WTC11 (cell line): ENCODE measurements at regions not wholly inside any gene's neighbourhood (a gene's known extent, or its start where the extent isn't known, plus 50 kb on each side); places are given as distances from the start of the nearest gene placed in this dataset.

Experiments
- ATAC-seq: fragments of 200-7000 bp; cut with Tn5 transposase; 2 replicates; pipeline ENCODE4 v1.10.0; 2021; ENCODE audit warnings: mild to moderate bottlenecking, moderate library complexity
- CTCF ChIA-PET: fragments of 300-600 bp; sonication (Branson Sonifier 250); formaldehyde crosslinking; loops from one replicate; lab custom pipeline; 2021; ENCODE audit warnings: antibody characterized with exemption; lab: Charles Lee
- POLR2A ChIA-PET: fragments of 350-600 bp; sonication (Branson Sonifier 250); formaldehyde crosslinking; loops from one replicate; lab custom pipeline; 2021; ENCODE audit warnings: antibody characterized with exemption; lab: Charles Lee
- DNase-seq: peaks from one replicate; pipeline ENCODE4 v3.0.0; 2021; ENCODE audit warnings: low spot score
- H3K27ac Mint-ChIP-seq: 2 replicates; pipeline ENCODE4 v1.8.0; 2021; ENCODE audit warnings: mixed read lengths
- H3K27me3 Mint-ChIP-seq: 2 replicates; pipeline ENCODE4 v1.8.0; 2021; ENCODE audit warnings: low read depth, mild to moderate bottlenecking, moderate library complexity, mixed read lengths
- H3K36me3 Mint-ChIP-seq: 2 replicates; pipeline ENCODE4 v1.8.0; 2021; ENCODE audit warnings: mixed read lengths
- H3K4me1 Mint-ChIP-seq: 2 replicates; pipeline ENCODE4 v1.8.0; 2022; ENCODE audit warnings: mixed read lengths
- H3K4me3 Mint-ChIP-seq: 2 replicates; pipeline ENCODE4 v1.8.0; 2021; ENCODE audit warnings: mild to moderate bottlenecking, moderate library complexity, mixed read lengths
- H3K9me3 Mint-ChIP-seq: 2 replicates; pipeline ENCODE4 v1.8.0; 2021; ENCODE audit warnings: mixed read lengths
- EMX1 ChIP-seq: fragments of 250-450 bp; sonication (Bioruptor Pico); IDR thresholded peaks from 2 replicates; pipeline ENCODE4 v1.8.0; 2021; ENCODE audit warnings: mild to moderate bottlenecking
- FOXJ3 ChIP-seq: sonication (generic); formaldehyde crosslinking; IDR thresholded peaks from 2 replicates; pipeline ENCODE4 v1.9.0; 2021; ENCODE audit warnings: missing genetic modification reagents, mild to moderate bottlenecking, borderline replicate concordance
- FOXP1 ChIP-seq: sonication (generic); formaldehyde crosslinking; IDR thresholded peaks from 2 replicates; pipeline ENCODE4 v1.8.0; 2022; ENCODE audit warnings: missing genetic modification reagents, mild to moderate bottlenecking, moderate library complexity, borderline replicate concordance
- HMGA2 ChIP-seq: fragments of 250-450 bp; sonication (Bioruptor Pico); IDR thresholded peaks from 2 replicates; pipeline ENCODE4 v1.4.0; 2021; ENCODE audit warnings: mild to moderate bottlenecking, moderate library complexity
- NFATC4 ChIP-seq: fragments of 250-450 bp; sonication (Bioruptor Pico); IDR thresholded peaks from 2 replicates; pipeline ENCODE4 v1.9.0; 2021; ENCODE audit warnings: mild to moderate bottlenecking
- NR3C1 ChIP-seq: sonication (generic); formaldehyde crosslinking; conservative IDR thresholded peaks from 2 replicates; pipeline ENCODE4 v1.8.1; 2023; ENCODE audit warnings: low read depth, mild to moderate bottlenecking, missing genetic modification reagents
- PRRX2 ChIP-seq: fragments of 250-450 bp; sonication (Bioruptor Pico); IDR thresholded peaks from 2 replicates; pipeline ENCODE4 v1.8.0; 2021; ENCODE audit warnings: mild to moderate bottlenecking
- RORB ChIP-seq: fragments of 250-450 bp; sonication (Bioruptor Pico); IDR thresholded peaks from 2 replicates; pipeline ENCODE4 v1.9.0; 2021; ENCODE audit warnings: mild to moderate bottlenecking
- SMAD3 ChIP-seq: sonication (generic); formaldehyde crosslinking; IDR thresholded peaks from 2 replicates; pipeline ENCODE4 v1.8.0; 2022; ENCODE audit warnings: missing genetic modification reagents, mild to moderate bottlenecking, borderline replicate concordance
- TEAD1 ChIP-seq: sonication (generic); formaldehyde crosslinking; IDR thresholded peaks from 2 replicates; pipeline ENCODE4 v1.8.0; 2022; ENCODE audit warnings: mild to moderate bottlenecking, missing genetic modification reagents
- TP53 ChIP-seq: sonication (generic); formaldehyde crosslinking; IDR thresholded peaks from 2 replicates; pipeline ENCODE4 v1.8.1; 2023; ENCODE audit warnings: mild to moderate bottlenecking, missing genetic modification reagents
- ZNF232 ChIP-seq: sonication (generic); formaldehyde crosslinking; IDR thresholded peaks from 2 replicates; pipeline ENCODE4 v1.8.0; 2022; ENCODE audit warnings: mild to moderate bottlenecking, missing genetic modification reagents
- ZNF317 ChIP-seq: sonication (generic); formaldehyde crosslinking; IDR thresholded peaks from 2 replicates; pipeline ENCODE4 v1.8.1; 2023; ENCODE audit warnings: low read depth, mild to moderate bottlenecking, moderate library complexity, missing genetic modification reagents, borderline replicate concordance
- ZNF396 ChIP-seq: fragments of 250-450 bp; sonication (Bioruptor Pico); IDR thresholded peaks from 2 replicates; pipeline ENCODE4 v1.8.0; 2021; ENCODE audit warnings: mild to moderate bottlenecking, moderate library complexity, borderline replicate concordance
- TF ChIP-seq, protein P1 (sequence below): fragments of 250-450 bp; sonication (Bioruptor Pico); IDR thresholded peaks from 2 replicates; pipeline ENCODE4 v2.1.2; 2022; ENCODE audit warnings: mild to moderate bottlenecking, moderate library complexity
- TF ChIP-seq, protein P2 (sequence below): sonication (generic); formaldehyde crosslinking; conservative IDR thresholded peaks from 2 replicates; pipeline ENCODE4 v1.8.1; 2022; ENCODE audit warnings: mild to moderate bottlenecking, missing genetic modification reagents
- TF ChIP-seq, protein P3 (sequence below): sonication (generic); formaldehyde crosslinking; IDR thresholded peaks from 2 replicates; pipeline ENCODE4 v1.8.0; 2022; ENCODE audit warnings: mild to moderate bottlenecking, missing genetic modification reagents
- TF ChIP-seq, protein P4 (sequence below): sonication (generic); formaldehyde crosslinking; IDR thresholded peaks from 2 replicates; pipeline ENCODE4 v1.8.0; 2023; ENCODE audit warnings: missing genetic modification reagents, mild to moderate bottlenecking, borderline replicate concordance

DNA sequence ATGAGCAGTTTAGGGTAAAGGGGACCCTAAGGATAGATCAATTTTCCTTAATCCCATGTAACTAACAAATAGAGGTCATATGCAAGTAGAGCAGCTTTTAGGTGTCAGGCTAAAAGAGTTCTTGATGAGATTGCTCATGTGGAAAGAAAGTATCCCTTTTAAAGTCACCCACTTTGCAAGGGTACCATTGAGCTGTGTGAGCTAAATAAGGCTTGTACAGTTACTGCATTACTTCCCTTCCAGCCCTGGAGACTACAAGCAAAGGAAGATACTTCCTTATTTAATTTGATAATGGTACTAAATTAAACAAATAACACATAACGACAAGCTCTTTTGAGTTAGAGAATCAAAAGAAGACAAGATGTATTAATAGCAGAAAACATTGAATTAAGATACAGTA, 191.7 kb downstream of the TMX1 start (continued):
- no peak for TF ChIP-seq EMX1
- no peak for TF ChIP-seq NFATC4 (CRISPR knock-in tag)
- TF ChIP-seq SMAD3 (CRISPR knock-in tag) = no peak
- TF ChIP-seq NR3C1 (CRISPR knock-in tag) = no peak
- no peak for TF ChIP-seq RORB (CRISPR knock-in tag)
- TF ChIP-seq, all 79 proteins: peak for 0

DNA sequence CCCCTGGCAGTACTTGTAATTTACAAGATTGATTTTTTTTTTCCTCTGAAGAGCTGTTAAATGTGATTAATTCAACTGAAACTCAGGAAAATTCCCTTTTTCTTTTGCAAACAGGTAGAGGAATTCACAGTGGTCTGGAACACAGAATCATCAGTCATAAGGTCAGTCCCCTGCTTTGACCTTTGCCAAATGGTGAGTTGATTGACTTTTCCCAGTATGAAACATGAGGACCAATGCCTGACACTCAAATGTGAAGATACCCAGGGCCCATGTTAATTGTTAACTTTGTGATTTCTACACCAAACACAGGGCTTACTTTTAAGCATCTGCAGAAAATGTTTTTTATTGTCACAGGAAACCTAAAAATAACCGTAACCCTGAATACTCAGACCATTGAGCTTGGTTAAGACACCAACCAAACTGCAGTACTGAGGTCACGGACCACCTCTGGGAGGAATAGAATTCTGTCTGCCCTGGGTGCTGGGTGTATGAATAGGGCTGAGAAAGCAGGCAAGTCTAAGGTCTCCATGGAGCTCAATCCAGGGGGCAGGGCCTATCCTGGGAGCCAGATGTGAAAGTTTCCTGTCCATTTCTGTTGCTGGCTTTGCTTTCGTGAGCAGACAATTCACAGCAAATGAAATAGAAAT, 192.4 kb downstream of the TMX1 start:
- no peak for DNase-seq
- peaks cover 15% of the 10 kb centered on the region for H3K27me3 Mint-ChIP-seq
- H3K27ac Mint-ChIP-seq = no peak overlapping the region
- H3K36me3 Mint-ChIP-seq = no peaks in the 10 kb centered on the region
- peaks cover 4% of the 10 kb centered on the region for H3K9me3 Mint-ChIP-seq
- CTCF ChIA-PET = interaction anchor here (1.8 kb wide), 1 partner anchor 344 kb away, joined by 11 read pairs; no protein-coding TSS in a partner anchor
- TF ChIP-seq, protein P1, sequence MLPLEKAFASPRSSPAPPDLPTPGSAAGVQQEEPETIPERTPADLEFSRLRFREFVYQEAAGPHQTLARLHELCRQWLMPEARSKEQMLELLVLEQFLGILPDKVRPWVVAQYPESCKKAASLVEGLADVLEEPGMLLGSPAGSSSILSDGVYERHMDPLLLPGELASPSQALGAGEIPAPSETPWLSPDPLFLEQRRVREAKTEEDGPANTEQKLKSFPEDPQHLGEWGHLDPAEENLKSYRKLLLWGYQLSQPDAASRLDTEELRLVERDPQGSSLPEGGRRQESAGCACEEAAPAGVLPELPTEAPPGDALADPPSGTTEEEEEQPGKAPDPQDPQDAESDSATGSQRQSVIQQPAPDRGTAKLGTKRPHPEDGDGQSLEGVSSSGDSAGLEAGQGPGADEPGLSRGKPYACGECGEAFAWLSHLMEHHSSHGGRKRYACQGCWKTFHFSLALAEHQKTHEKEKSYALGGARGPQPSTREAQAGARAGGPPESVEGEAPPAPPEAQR (CRISPR knock-in tag) = no peak
- TF ChIP-seq NR3C1 (CRISPR knock-in tag) = no peak
- no peak for TF ChIP-seq ZNF232 (CRISPR knock-in tag)
- no peak for TF ChIP-seq HMGA2 (CRISPR knock-in tag)
- no peak for TF ChIP-seq FOXP1 (CRISPR knock-in tag)
- TF ChIP-seq FOXJ3 (CRISPR knock-in tag) = no peak
- no peak for TF ChIP-seq ZNF396 (CRISPR knock-in tag)
- TF ChIP-seq, protein P2, sequence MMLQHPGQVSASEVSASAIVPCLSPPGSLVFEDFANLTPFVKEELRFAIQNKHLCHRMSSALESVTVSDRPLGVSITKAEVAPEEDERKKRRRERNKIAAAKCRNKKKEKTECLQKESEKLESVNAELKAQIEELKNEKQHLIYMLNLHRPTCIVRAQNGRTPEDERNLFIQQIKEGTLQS = no peak
- TF ChIP-seq, all 79 proteins: peak for 0
- no peak for ATAC-seq
- peaks cover 16% of the 10 kb centered on the region for H3K4me1 Mint-ChIP-seq
- H3K4me3 Mint-ChIP-seq = no peak overlapping the region
- POLR2A ChIA-PET = no interaction called here

DNA sequence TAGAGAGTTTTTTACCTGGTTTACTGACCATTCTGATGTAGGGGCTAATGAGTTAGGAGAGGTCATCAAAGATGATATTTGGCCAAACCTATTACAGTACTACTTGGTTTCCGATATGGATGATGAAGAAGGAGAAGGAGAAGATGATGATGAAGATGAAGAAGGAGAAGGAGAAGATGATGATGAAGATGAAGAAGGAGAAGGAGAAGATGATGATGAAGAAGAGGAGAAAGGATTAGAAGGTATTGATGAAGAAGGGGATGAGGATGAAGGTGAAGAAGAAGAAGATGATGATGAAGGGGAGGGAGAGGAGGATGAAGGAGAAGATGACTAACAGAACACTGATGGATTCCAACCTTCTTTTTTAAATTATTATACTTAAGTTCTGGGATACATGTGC, 196.6 kb downstream of the TMX1 start:
- peaks cover 34% of the 10 kb centered on the region for H3K27me3 Mint-ChIP-seq
- ChIA-PET CTCF (no interaction called here), POLR2A (no interaction called here)
- H3K9me3 Mint-ChIP-seq = peaks cover 4% of the 10 kb centered on the region
- no peak overlapping the region for H3K4me3 Mint-ChIP-seq
- H3K27ac Mint-ChIP-seq = no peak overlapping the region
- DNase-seq = no peak
- TF ChIP-seq TP53 (no peak), ZNF317 (CRISPR knock-in tag) (no peak), PRRX2 (no peak), SMAD3 (CRISPR knock-in tag) (no peak), TEAD1 (CRISPR knock-in tag) (no peak)
- TF ChIP-seq, protein P3, sequence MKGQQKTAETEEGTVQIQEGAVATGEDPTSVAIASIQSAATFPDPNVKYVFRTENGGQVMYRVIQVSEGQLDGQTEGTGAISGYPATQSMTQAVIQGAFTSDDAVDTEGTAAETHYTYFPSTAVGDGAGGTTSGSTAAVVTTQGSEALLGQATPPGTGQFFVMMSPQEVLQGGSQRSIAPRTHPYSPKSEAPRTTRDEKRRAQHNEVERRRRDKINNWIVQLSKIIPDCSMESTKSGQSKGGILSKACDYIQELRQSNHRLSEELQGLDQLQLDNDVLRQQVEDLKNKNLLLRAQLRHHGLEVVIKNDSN = no peak
- TF ChIP-seq, protein P4, sequence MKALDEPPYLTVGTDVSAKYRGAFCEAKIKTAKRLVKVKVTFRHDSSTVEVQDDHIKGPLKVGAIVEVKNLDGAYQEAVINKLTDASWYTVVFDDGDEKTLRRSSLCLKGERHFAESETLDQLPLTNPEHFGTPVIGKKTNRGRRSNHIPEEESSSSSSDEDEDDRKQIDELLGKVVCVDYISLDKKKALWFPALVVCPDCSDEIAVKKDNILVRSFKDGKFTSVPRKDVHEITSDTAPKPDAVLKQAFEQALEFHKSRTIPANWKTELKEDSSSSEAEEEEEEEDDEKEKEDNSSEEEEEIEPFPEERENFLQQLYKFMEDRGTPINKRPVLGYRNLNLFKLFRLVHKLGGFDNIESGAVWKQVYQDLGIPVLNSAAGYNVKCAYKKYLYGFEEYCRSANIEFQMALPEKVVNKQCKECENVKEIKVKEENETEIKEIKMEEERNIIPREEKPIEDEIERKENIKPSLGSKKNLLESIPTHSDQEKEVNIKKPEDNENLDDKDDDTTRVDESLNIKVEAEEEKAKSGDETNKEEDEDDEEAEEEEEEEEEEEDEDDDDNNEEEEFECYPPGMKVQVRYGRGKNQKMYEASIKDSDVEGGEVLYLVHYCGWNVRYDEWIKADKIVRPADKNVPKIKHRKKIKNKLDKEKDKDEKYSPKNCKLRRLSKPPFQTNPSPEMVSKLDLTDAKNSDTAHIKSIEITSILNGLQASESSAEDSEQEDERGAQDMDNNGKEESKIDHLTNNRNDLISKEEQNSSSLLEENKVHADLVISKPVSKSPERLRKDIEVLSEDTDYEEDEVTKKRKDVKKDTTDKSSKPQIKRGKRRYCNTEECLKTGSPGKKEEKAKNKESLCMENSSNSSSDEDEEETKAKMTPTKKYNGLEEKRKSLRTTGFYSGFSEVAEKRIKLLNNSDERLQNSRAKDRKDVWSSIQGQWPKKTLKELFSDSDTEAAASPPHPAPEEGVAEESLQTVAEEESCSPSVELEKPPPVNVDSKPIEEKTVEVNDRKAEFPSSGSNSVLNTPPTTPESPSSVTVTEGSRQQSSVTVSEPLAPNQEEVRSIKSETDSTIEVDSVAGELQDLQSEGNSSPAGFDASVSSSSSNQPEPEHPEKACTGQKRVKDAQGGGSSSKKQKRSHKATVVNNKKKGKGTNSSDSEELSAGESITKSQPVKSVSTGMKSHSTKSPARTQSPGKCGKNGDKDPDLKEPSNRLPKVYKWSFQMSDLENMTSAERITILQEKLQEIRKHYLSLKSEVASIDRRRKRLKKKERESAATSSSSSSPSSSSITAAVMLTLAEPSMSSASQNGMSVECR (CRISPR knock-in tag) = no peak
- TF ChIP-seq, protein P1 (CRISPR knock-in tag) = no peak
- ATAC-seq = no peak
- peaks cover 10% of the 10 kb centered on the region for H3K4me1 Mint-ChIP-seq
- H3K36me3 Mint-ChIP-seq = no peaks in the 10 kb centered on the region
